IMR-90 (cell line): ENCODE measurements at regions not wholly inside any gene's neighbourhood (a gene's known extent, or its start where the extent isn't known, plus 50 kb on each side); places are given as distances from the start of the nearest gene placed in this dataset.

Source experiments
- ATAC-seq: fragments of 200-7000 bp; cut with Tn5 transposase; 2 replicates; pipeline ENCODE4 v1.9.1; 2020; ENCODE audit warnings: low read depth, mild to moderate bottlenecking, moderate library complexity
- BruUV-seq: library from RNA; stranded (reverse); fragments of 400-500 nt; replicated peaks from 2 replicates; lab custom pipeline; 2021; lab: Mats Ljungman, UMichigan
- CTCF ChIA-PET: fragments of 300-600 bp; formaldehyde crosslinking; extraction: SDS; loops from one replicate; lab custom pipeline; 2021; ENCODE audit warnings: antibody characterized with exemption; lab: Yijun Ruan, JAX
- POLR2A ChIA-PET: fragments of 300-600 bp; sonication (Branson Sonifier 250); formaldehyde crosslinking; loops from one replicate; lab custom pipeline; 2022; ENCODE audit warnings: antibody characterized with exemption; ENCODE audit not compliant: unreplicated experiment; lab: Charles Lee
- DNase-seq: peaks from one replicate; pipeline ENCODE4 v3.0.0; 2013
- H2AFZ ChIP-seq: replicated peaks from 2 replicates; pipeline ENCODE3; 2013; ENCODE audit warnings: low read length, mild to moderate bottlenecking; ENCODE audit not compliant: poor library complexity
- H2AK5ac ChIP-seq: 2 replicates; pipeline ENCODE4 v1.6.1; 2013; ENCODE audit warnings: low read depth, low read length, inconsistent platforms
- H2AK9ac ChIP-seq: replicated peaks from 2 replicates; pipeline ENCODE3; 2013; ENCODE audit warnings: mild to moderate bottlenecking, low read depth, low read length, moderate library complexity; ENCODE audit not compliant: poor library complexity
- H2BK120ac ChIP-seq: 2 replicates; pipeline ENCODE4 v1.6.1; 2013; ENCODE audit warnings: low read depth, low read length, inconsistent platforms
- H2BK15ac ChIP-seq: 3 replicates; pipeline ENCODE4 v1.6.1; 2013; ENCODE audit warnings: low read depth, low read length, inconsistent platforms
- H2BK20ac ChIP-seq: 2 replicates; pipeline ENCODE4 v1.6.1; 2013; ENCODE audit warnings: low read depth, mild to moderate bottlenecking, inconsistent platforms, low read length, moderate library complexity
- H2BK5ac ChIP-seq: 2 replicates; pipeline ENCODE4 v1.6.1; 2013; ENCODE audit warnings: mild to moderate bottlenecking, low read depth, low read length, inconsistent platforms; ENCODE audit not compliant: poor library complexity, severe bottlenecking
- H3K14ac ChIP-seq: replicated peaks from 2 replicates; pipeline ENCODE4 v1.6.1; 2013; ENCODE audit warnings: low read depth, low read length, inconsistent platforms
- H3K18ac ChIP-seq: 2 replicates; pipeline ENCODE4 v1.6.1; 2013; ENCODE audit warnings: low read depth, low read length, control low read depth
- H3K23ac ChIP-seq: 2 replicates; pipeline ENCODE4 v1.6.1; 2013; ENCODE audit warnings: low read depth, low read length, inconsistent platforms
- H3K27ac ChIP-seq: 2 replicates; pipeline ENCODE4 v1.5.1; 2013; ENCODE audit warnings: mild to moderate bottlenecking, control low read depth, low read length; ENCODE audit not compliant: insufficient read depth
- H3K27me3 ChIP-seq: 2 replicates; pipeline ENCODE4 v1.6.1; 2013; ENCODE audit warnings: low read length; ENCODE audit not compliant: control insufficient read depth, insufficient read depth
- H3K36me3 ChIP-seq: 2 replicates; pipeline ENCODE4 v1.6.1; 2013; ENCODE audit warnings: low read length, mixed read lengths; ENCODE audit not compliant: control insufficient read depth, insufficient read depth
- H3K4ac ChIP-seq: 2 replicates; pipeline ENCODE4 v1.6.1; 2013; ENCODE audit warnings: low read depth, low read length, inconsistent platforms
- H3K4me1 ChIP-seq: 2 replicates; pipeline ENCODE4 v1.6.1; 2013; ENCODE audit warnings: low read length, mixed read lengths; ENCODE audit not compliant: control insufficient read depth, insufficient read depth
- H3K4me2 ChIP-seq: 2 replicates; pipeline ENCODE4 v1.6.1; 2013; ENCODE audit warnings: low read depth, mild to moderate bottlenecking, control low read depth, low read length, moderate library complexity
- H3K4me3 ChIP-seq: 2 replicates; pipeline ENCODE4 v1.5.1; 2013; ENCODE audit warnings: low read depth, mild to moderate bottlenecking, control low read depth, low read length, moderate library complexity; ENCODE audit not compliant: insufficient read depth
- H3K56ac ChIP-seq: 2 replicates; pipeline ENCODE4 v1.6.1; 2013; ENCODE audit warnings: low read length, inconsistent platforms; ENCODE audit not compliant: insufficient read depth; ENCODE audit errors: extremely low read depth
- H3K79me1 ChIP-seq, 2 experiments: 2 replicates each; pipeline ENCODE4 v1.6.1; 2013; ENCODE audit warnings: low read length in 2 of 2, inconsistent platforms in 1 of 2, low read depth in 1 of 2
- H3K9ac ChIP-seq: 2 replicates; pipeline ENCODE4 v1.6.1; 2013; ENCODE audit warnings: low read depth, low read length, control low read depth
- H3K9me1 ChIP-seq: 2 replicates; pipeline ENCODE4 v1.6.1; 2013; ENCODE audit warnings: low read length, inconsistent platforms; ENCODE audit not compliant: insufficient read depth
- H3K9me3 ChIP-seq: 2 replicates; pipeline ENCODE4 v1.6.1; 2013; ENCODE audit warnings: low read length; ENCODE audit not compliant: control insufficient read depth, insufficient read depth
- H4K20me1 ChIP-seq: 2 replicates; pipeline ENCODE4 v1.6.1; 2013; ENCODE audit warnings: low read length, inconsistent platforms; ENCODE audit not compliant: insufficient read depth
- H4K5ac ChIP-seq: 2 replicates; pipeline ENCODE4 v1.6.1; 2013; ENCODE audit warnings: mild to moderate bottlenecking, low read depth, low read length, control low read depth
- H4K8ac ChIP-seq, 2 experiments: 2 replicates each; pipeline ENCODE4 v1.6.1; 2013; ENCODE audit warnings: low read depth in 2 of 2, low read length in 2 of 2, control low read depth in 1 of 2, inconsistent platforms in 1 of 2
- H4K91ac ChIP-seq: 2 replicates; pipeline ENCODE4 v1.6.1; 2013; ENCODE audit warnings: low read depth, low read length, inconsistent platforms; ENCODE audit not compliant: insufficient read depth
- MAFK ChIP-seq: IDR thresholded peaks from 2 replicates; pipeline ENCODE4 v1.6.1; 2012; ENCODE audit warnings: low read depth, low read length, improper control_type of control experiment
- NFE2L2 ChIP-seq: fragments of 150-350 bp; IDR thresholded peaks from 2 replicates; pipeline ENCODE4 v1.6.1; 2016; ENCODE audit warnings: low read depth, mild to moderate bottlenecking, low read length
- RFX5 ChIP-seq: IDR thresholded peaks from 2 replicates; pipeline ENCODE4 v1.8.0; 2012; ENCODE audit warnings: low read depth, mild to moderate bottlenecking, low read length, moderate library complexity
- USF2 ChIP-seq: fragments of 150-350 bp; IDR thresholded peaks from 2 replicates; pipeline ENCODE4 v1.6.1; 2017; ENCODE audit warnings: mild to moderate bottlenecking, antibody characterized with exemption, low read length, low read depth
- WGBS, 2 experiments: methylation state at CpG; one replicate each; pipeline versions ENCODE4 v1.1.5 to v1.1.7; 2013; ENCODE audit warnings: missing lambda C conversion rate in 2 of 2; ENCODE audit not compliant: insufficient read length in 1 of 2; ENCODE audit errors: extremely low coverage in 2 of 2; 5-methylcytosine and 5-hydroxymethylcytosine counted together
- dilution Hi-C: fragments of 300-500 bp; cut with HindIII; formaldehyde crosslinking; loops from one replicate; pipeline ENCODE4 v1.14.3; 2018; ENCODE audit warnings: low sequenced_read_pairs; ENCODE audit not compliant: unreplicated experiment
- in situ Hi-C: fragments of 300-500 bp; cut with MboI; formaldehyde crosslinking; loops from 3 replicates; pipeline ENCODE4 v1.14.3; 2019; ENCODE audit warnings: low sequenced_read_pairs, inconsistent platforms, mixed read lengths
- intact Hi-C: fragments of 100-400 bp; cut with micrococcal nuclease; formaldehyde crosslinking; loops from 2 replicates; pipeline ENCODE4 v1.10.0; 2022

- H4K20me1 ChIP-seq = no peaks in the 10 kb centered on the region
- no peaks in the 10 kb centered on the region for H3K9me1 ChIP-seq
- no peaks in the 10 kb centered on the region for H3K36me3 ChIP-seq
- no peak overlapping the region for H3K14ac ChIP-seq
- no peak for ATAC-seq
- H3K27me3 ChIP-seq = no peaks in the 10 kb centered on the region
- no peak overlapping the region for H3K56ac ChIP-seq
- H3K27ac ChIP-seq = no peak overlapping the region
- no peak overlapping the region for H2AK5ac ChIP-seq
- no peak overlapping the region for H3K4me2 ChIP-seq
- H4K5ac ChIP-seq = no peak overlapping the region
- ChIA-PET POLR2A (no interaction called here), CTCF (no interaction called here)
- TF ChIP-seq NFE2L2 = no peak
- no peak for TF ChIP-seq USF2
- no peak for TF ChIP-seq MAFK
- TF ChIP-seq RFX5 = no peak
- H3K18ac ChIP-seq = no peak overlapping the region
- intact Hi-C loops = no loop called here
- dilution Hi-C loops = no loop called here
- no peak overlapping the region for H2BK120ac ChIP-seq
- no peak overlapping the region for H4K8ac ChIP-seq
- H3K23ac ChIP-seq = no peak overlapping the region
- no peaks in the 10 kb centered on the region for H3K4me1 ChIP-seq
- no peak overlapping the region for H2AFZ ChIP-seq
- WGBS, 2 experiments = no CpG with 5 or more reads among the region's 1 CpG
- H2BK20ac ChIP-seq = no peak overlapping the region
- DNase-seq = no peak
- H2AK9ac ChIP-seq = no peak overlapping the region
- H3K4ac ChIP-seq = no peak overlapping the region
- peaks cover 3% of the 10 kb centered on the region for H3K9me3 ChIP-seq
- BruUV-seq = no TSS peak
- no peaks in the 10 kb centered on the region for H3K79me1 ChIP-seq
- in situ Hi-C loops = no loop called here
- no peak overlapping the region for H4K91ac ChIP-seq
- H3K9ac ChIP-seq = no peak overlapping the region
- H2BK15ac ChIP-seq = no peak overlapping the region
- no peak overlapping the region for H2BK5ac ChIP-seq
- H3K4me3 ChIP-seq = no peak overlapping the region
Measured at GRCh38 chr5:23260621-23261020, 246.8 kb upstream of the PRDM9 start.
